Spleen (tissue), 7 donors: ENCODE measurements at regions not wholly inside any gene's neighbourhood (a gene's known extent, or its start where the extent isn't known, plus 50 kb on each side); places are given as distances from the start of the nearest gene placed in this dataset.

Experiments used
- CTCF ChIP-seq, 11 experiments: fragments of 200-600 bp in 7 of 11; fragments of 450-650 bp in 4 of 11; sonication (generic) in 4 of 11; IDR thresholded peaks in 8 of 11; conservative IDR thresholded peaks in 3 of 11; 1 replicate in 7 of 11; 2 replicates in 4 of 11; pipeline versions ENCODE4 v1.4.0 to v1.8.0; 2016 to 2021; ENCODE audit warnings: antibody characterized with exemption in 11 of 11, inconsistent platforms in 4 of 11, mild to moderate bottlenecking in 1 of 11
- POLR2A ChIP-seq, 3 donors: fragments of 450-650 bp; IDR thresholded peaks; one replicate each; pipeline ENCODE4 v1.5.1; 2017; ENCODE audit warnings: antibody characterized with exemption in 3 of 3, mild to moderate bottlenecking in 1 of 3
- donor health status: DM: no; HTN: no; CAD: no; lungs with moderate emphysema.
- donor health status: DM: no; HTN: no; CAD: no.
- donor health status: DM: no; HTN: no; CAD: no.

- TF ChIP-seq CTCF (IDR thresholded peaks at IDR 0.05 in 8 of 11, conservative IDR thresholded peaks at IDR 0.05 in 3 of 11) = no peak
- no peak for TF ChIP-seq POLR2A (IDR thresholded peaks at IDR 0.05)
These were observed 398.1 kb upstream of the ATP5MC3 start for GRCh38 chr2:175579646-175580045.
